ENCODE measurements at regions not wholly inside any gene's neighbourhood (a gene's known extent, or its start where the extent isn't known, plus 50 kb on each side); places are given as distances from the start of the nearest gene placed in this dataset.
"Not testable (repeated sequence)": the region's sequence is repeated elsewhere in the genome, so short reads cannot be mapped to it uniquely, and the experiment has no call there.

GRCh38 chr6:43931201-43931600 lies 161.2 kb downstream of the VEGFA start:
- DNase-seq = no peak

- DNase-seq = no peak
These were observed 160.6 kb downstream of the VEGFA start for GRCh38 chr6:43930440-43931154.

- DNase-seq = no peak
These were observed 159.5 kb downstream of the VEGFA start for GRCh38 chr6:43929511-43929910.

GRCh38 chr6:43927532-43928210 lies 157.7 kb downstream of the VEGFA start:
- DNase-seq = no peak

- peak; percentile 85 for DNase-seq
These were observed 156.9 kb downstream of the VEGFA start for GRCh38 chr6:43926634-43927531.

- not testable (repeated sequence) for DNase-seq
These were observed 155.7 kb downstream of the VEGFA start for GRCh38 chr6:43925636-43926139.

GRCh38 chr6:43924222-43924702 lies 154.3 kb downstream of the VEGFA start:
- no peak for DNase-seq

- no peak for DNase-seq
These were observed 153.6 kb downstream of the VEGFA start for GRCh38 chr6:43923376-43924221.

- DNase-seq = no peak
These were observed 152.7 kb downstream of the VEGFA start for GRCh38 chr6:43922426-43923375.

- DNase-seq = no peak
These were observed 151.8 kb downstream of the VEGFA start for GRCh38 chr6:43921548-43922425.

GRCh38 chr6:43921039-43921438 lies 151.0 kb downstream of the VEGFA start:
- DNase-seq = peak; percentile 19

- no peak for DNase-seq
These were observed 149.8 kb downstream of the VEGFA start for GRCh38 chr6:43919774-43920173.

- no peak for DNase-seq
These were observed 147.9 kb downstream of the VEGFA start for GRCh38 chr6:43917878-43918382.

- DNase-seq = peak; percentile 4
These were observed 147.2 kb downstream of the VEGFA start for GRCh38 chr6:43916924-43917877.

GRCh38 chr6:43915986-43916923 lies 146.2 kb downstream of the VEGFA start:
- no peak for DNase-seq

GRCh38 chr6:43915208-43915869 lies 145.3 kb downstream of the VEGFA start:
- DNase-seq = no peak

Measured in NCI-H2029 treated with DMSO at 0.1 percent for 48 hours (cell line).